Activated T-helper 2 cell treated with anti-CD3 and anti-CD28 coated beads, Interferon-gamma antibody, Interleukin-2, Interleukin-4, amounts not matched to agents 10 μg/mL and 5 μg/mL and 100 μg/mL, durations not matched to agents 14 hours and 24 hours and 36 hours (primary cell): ENCODE measurements at regions not wholly inside any gene's neighbourhood (a gene's known extent, or its start where the extent isn't known, plus 50 kb on each side); places are given as distances from the start of the nearest gene placed in this dataset.

Source experiments
- DNase-seq: peaks from one replicate; pipeline ENCODE4 v3.0.0; 2021; ENCODE audit warnings: low spot score
- H3K27ac Mint-ChIP-seq: one replicate; pipeline ENCODE4 v1.8.0; 2021; ENCODE audit warnings: mixed read lengths
- H3K27me3 Mint-ChIP-seq: one replicate; pipeline ENCODE4 v1.8.0; 2021; ENCODE audit warnings: low read depth, mixed read lengths
- H3K36me3 Mint-ChIP-seq: one replicate; pipeline ENCODE4 v1.8.0; 2021; ENCODE audit warnings: low read depth, mixed read lengths
- H3K4me1 Mint-ChIP-seq: one replicate; pipeline ENCODE4 v1.8.0; 2021; ENCODE audit warnings: low read depth, mixed read lengths
- H3K4me3 Mint-ChIP-seq: one replicate; pipeline ENCODE4 v1.8.0; 2021; ENCODE audit warnings: low read depth, mild to moderate bottlenecking, moderate library complexity, mixed read lengths
- H3K9me3 Mint-ChIP-seq: one replicate; pipeline ENCODE4 v1.8.0; 2021; ENCODE audit warnings: mixed read lengths
- intact Hi-C: fragments of 100-400 bp; cut with micrococcal nuclease; formaldehyde crosslinking; loops from one replicate; pipeline ENCODE4 v1.15.1; 2023

DNA sequence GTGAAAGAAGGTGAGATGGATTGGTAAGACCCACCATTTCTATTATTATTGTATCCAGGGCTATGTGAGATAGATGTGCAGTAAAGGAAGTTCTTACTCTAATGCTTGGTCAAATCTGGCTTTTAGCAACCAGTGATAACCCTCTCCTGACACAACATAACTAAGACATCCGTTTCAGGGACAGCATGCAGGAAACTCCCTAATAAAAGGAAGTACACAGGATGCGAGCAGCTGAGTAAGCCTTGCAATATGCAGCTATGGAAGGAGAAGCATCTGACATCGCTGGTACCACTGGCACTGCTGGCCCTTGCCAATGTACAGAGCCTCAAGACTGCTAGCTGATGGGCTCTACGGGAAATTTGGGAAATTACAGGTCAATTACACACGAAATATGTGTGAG, 662.3 kb downstream of the NR2F2 start:
- no peak overlapping the region for H3K27ac Mint-ChIP-seq
- DNase-seq, result no peak

DNA sequence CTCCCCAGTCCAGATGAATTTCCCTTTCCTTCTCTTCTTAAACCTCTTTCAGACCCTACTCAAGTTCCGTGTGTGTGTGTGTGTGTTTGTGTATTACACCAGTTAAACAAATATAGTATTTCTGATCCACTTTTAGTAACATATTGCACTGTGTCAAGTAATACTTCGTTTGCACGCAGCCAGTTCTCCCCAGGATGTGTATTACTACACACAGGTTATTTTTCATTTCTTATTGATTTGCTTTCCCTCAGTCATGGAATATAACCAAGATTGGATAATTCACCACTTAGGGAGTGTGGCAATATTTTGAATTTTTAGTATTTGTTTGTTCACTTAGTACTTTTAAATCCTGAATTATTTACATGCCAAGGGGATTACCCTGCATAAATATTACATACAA, 667.0 kb downstream of the NR2F2 start:
- H3K4me3 Mint-ChIP-seq, result no peak overlapping the region
- intact Hi-C loops, result no loop called here
- no peak for DNase-seq
- no peaks in the 10 kb centered on the region for H3K36me3 Mint-ChIP-seq
- H3K27ac Mint-ChIP-seq, result no peak overlapping the region
- no peaks in the 10 kb centered on the region for H3K27me3 Mint-ChIP-seq
- H3K9me3 Mint-ChIP-seq, result peaks cover 15% of the 10 kb centered on the region
- no peaks in the 10 kb centered on the region for H3K4me1 Mint-ChIP-seq

More for the DNA sequence above, 662.3 kb downstream of the NR2F2 start:
- H3K36me3 Mint-ChIP-seq, result no peaks in the 10 kb centered on the region
- peaks cover 30% of the 10 kb centered on the region for H3K9me3 Mint-ChIP-seq
- H3K4me1 Mint-ChIP-seq, result no peaks in the 10 kb centered on the region
- H3K27me3 Mint-ChIP-seq, result no peaks in the 10 kb centered on the region
- no peak overlapping the region for H3K4me3 Mint-ChIP-seq
- intact Hi-C loops, result no loop called here

DNA sequence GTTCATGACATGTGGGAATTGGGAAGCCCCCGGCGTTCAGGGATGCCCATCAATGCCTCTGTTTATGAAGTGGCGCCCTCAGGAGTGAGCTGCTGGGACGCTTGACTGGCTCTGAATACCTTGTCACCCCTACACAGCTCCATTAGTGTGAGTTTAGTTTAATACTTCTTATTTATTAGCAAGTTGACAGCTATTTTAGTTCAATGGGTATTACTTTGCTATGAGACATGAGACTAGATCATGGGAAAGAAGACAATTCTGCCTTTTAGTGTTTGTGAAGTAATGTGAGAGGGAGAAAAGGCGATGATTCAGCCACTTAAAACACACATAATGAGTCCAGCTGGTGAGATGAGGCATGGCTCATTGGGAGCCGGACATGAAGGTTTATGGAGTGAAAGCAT, 678.5 kb downstream of the NR2F2 start:
- no peaks in the 10 kb centered on the region for H3K36me3 Mint-ChIP-seq
- no peak overlapping the region for H3K27ac Mint-ChIP-seq
- no peak for DNase-seq
- intact Hi-C loops, result no loop called here
- H3K4me3 Mint-ChIP-seq, result no peak overlapping the region
- H3K9me3 Mint-ChIP-seq, result peaks cover 7% of the 10 kb centered on the region
- H3K4me1 Mint-ChIP-seq, result no peaks in the 10 kb centered on the region
- no peaks in the 10 kb centered on the region for H3K27me3 Mint-ChIP-seq

DNA sequence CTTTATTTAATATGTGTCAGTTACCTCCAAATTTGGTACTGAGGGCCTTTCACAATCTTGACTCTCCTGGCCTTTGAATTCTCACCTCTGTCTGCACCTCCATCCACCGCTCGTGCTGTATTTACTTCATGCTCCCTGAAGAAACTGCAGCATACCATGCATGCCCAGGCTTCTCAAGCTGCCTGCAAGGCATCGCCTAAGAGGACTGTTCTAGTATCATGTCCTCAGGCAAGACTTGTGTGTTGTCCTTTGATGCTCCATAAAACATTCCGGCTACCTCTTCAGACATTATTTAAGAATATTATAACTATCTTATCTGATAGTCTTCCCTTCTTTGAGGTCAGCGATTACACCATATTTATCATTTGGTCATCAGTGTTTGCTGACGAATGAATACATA, 682.5 kb downstream of the NR2F2 start:
- peaks cover 14% of the 10 kb centered on the region for H3K9me3 Mint-ChIP-seq

DNA sequence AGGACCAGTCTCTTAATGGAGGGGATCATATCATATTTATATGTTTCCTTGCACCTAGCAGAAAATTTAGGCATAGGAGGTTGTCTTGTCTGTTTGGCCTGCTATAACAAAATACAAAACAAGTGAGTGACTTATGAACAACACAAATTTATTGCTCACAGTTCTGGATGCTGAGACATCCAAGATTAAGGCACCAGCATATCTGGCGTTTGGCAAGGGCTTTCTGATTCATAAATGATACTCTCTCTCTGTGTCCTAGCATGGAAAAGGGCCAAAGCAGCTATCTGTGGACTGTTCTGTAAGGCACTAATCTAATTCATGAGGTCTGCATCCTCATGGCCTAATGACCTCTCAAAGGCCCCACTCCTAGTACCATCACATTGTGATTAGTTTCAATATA, 683.0 kb downstream of the NR2F2 start:
- Mint-ChIP-seq H3K27ac (no peak overlapping the region), H3K36me3 (no peaks in the 10 kb centered on the region), H3K9me3 (peaks cover 14% of the 10 kb centered on the region), H3K4me1 (no peaks in the 10 kb centered on the region), H3K27me3 (no peaks in the 10 kb centered on the region), H3K4me3 (no peak overlapping the region)
- no peak for DNase-seq
- intact Hi-C loops, result no loop called here

More for the DNA sequence above, 682.5 kb downstream of the NR2F2 start:
- DNase-seq, result no peak
- H3K4me1 Mint-ChIP-seq, result no peaks in the 10 kb centered on the region
- H3K36me3 Mint-ChIP-seq, result no peaks in the 10 kb centered on the region
- intact Hi-C loops, result no loop called here
- no peak overlapping the region for H3K27ac Mint-ChIP-seq
- no peak overlapping the region for H3K4me3 Mint-ChIP-seq
- no peaks in the 10 kb centered on the region for H3K27me3 Mint-ChIP-seq

DNA sequence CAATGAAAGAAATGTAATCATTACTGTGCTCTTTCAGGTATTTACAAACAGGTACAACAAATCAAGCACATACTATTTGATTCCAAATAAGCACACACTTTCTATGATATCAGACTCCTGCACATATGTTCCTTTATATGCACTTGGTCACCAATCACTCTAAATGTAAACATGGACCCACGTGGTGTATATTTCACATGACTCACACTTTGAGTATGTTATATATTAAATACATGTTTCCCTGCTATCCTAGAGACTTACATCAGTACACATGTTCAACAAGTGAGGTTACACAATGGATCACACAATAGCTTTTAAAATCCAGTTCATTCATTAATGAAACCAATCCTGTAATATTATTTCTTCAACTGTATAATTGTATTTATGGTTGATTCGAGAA, 683.5 kb downstream of the NR2F2 start:
- Mint-ChIP-seq H3K27ac (no peak overlapping the region), H3K36me3 (no peaks in the 10 kb centered on the region), H3K27me3 (no peaks in the 10 kb centered on the region), H3K4me1 (no peaks in the 10 kb centered on the region), H3K9me3 (peaks cover 14% of the 10 kb centered on the region), H3K4me3 (no peak overlapping the region)
- no peak for DNase-seq
- intact Hi-C loops, result no loop called here

DNA sequence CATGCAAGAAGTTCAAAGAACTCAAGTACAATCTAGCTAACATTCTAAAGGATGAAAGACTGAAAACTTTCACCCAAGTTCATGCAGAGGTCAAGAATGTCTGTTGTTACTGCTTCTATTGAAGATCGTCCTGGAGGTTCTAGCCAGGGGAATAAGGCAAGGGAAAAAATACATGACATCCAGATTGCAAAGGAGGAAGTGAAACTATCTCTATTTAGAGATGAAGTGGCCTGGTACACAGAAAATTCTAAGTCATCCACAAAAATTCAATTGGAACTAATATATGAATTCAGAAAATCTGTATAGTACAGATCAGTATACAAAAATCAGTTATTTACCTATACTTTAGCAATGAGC, 693.0 kb downstream of the NR2F2 start:
- no peaks in the 10 kb centered on the region for H3K4me1 Mint-ChIP-seq
- DNase-seq, result no peak
- intact Hi-C loops, result no loop called here
- no peak overlapping the region for H3K4me3 Mint-ChIP-seq
- peaks cover 24% of the 10 kb centered on the region for H3K9me3 Mint-ChIP-seq
- H3K36me3 Mint-ChIP-seq, result no peaks in the 10 kb centered on the region
- no peak overlapping the region for H3K27ac Mint-ChIP-seq
- H3K27me3 Mint-ChIP-seq, result no peaks in the 10 kb centered on the region

DNA sequence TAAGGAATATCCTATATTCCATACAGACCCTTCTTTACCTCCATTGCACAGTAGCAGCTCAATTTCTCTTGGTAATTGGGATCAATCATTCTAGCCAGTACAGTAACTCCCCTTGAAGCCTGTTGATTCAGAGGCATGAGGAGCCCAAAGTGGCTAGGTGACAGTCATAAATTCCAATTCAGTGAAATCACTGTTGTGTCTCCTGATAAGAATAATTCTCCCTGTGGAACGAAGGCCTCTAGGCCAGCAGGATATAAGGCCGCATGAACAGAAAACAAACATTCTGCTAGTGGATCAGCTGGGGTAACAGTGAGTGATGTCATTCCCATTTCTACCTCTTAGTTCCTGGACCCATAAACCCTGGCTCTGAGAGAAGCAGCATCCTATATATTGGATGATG, 696.3 kb downstream of the NR2F2 start:
- DNase-seq, result no peak
- Mint-ChIP-seq H3K27ac (no peak overlapping the region), H3K9me3 (peaks cover 33% of the 10 kb centered on the region), H3K36me3 (no peaks in the 10 kb centered on the region), H3K4me1 (no peaks in the 10 kb centered on the region), H3K27me3 (no peaks in the 10 kb centered on the region), H3K4me3 (no peak overlapping the region)
- intact Hi-C loops, result no loop called here

DNA sequence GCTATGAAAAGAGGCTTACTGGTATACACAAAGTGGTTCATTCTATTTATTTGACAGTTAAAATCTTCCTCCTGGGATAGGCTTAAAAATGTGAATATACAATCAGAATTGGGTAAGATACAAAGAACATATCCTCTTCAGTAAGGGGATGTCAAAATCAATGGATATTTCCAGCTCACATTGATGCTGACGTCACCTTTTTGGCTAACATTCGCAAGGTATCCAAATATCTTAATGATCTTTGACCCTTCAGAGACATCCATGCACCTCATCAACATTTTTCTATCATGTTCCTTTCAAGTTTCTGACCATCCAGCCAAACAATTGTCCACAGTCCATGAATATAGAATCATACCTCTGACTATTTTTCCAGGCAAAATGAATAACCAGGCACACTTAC, 697.3 kb downstream of the NR2F2 start:
- H3K4me3 Mint-ChIP-seq, result no peak overlapping the region
- intact Hi-C loops, result no loop called here
- no peaks in the 10 kb centered on the region for H3K27me3 Mint-ChIP-seq
- H3K36me3 Mint-ChIP-seq, result no peaks in the 10 kb centered on the region
- H3K4me1 Mint-ChIP-seq, result no peaks in the 10 kb centered on the region
- DNase-seq, result no peak
- no peak overlapping the region for H3K27ac Mint-ChIP-seq
- H3K9me3 Mint-ChIP-seq, result peaks cover 34% of the 10 kb centered on the region

DNA sequence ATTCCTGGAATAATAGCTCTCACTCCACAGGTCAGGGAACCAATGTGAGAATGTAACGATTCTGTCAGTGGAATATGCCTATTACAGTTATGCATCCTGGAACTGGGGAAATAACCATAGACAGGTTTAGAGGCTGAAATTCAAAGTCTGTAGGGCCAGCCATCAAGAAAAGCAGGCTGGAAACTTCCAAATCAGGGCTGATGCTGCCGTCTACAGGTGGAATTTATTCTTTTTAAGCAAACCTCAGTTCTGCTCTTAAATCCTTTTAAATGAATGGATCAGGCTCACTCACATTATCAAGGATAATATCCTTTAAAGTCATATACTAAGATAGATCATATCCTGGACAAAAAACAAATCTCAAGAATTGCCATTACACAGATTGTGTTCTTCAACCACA, 699.8 kb downstream of the NR2F2 start:
- no peaks in the 10 kb centered on the region for H3K4me1 Mint-ChIP-seq
- intact Hi-C loops, result no loop called here
- no peak for DNase-seq
- no peak overlapping the region for H3K4me3 Mint-ChIP-seq
- H3K9me3 Mint-ChIP-seq, result peaks cover 27% of the 10 kb centered on the region
- H3K27ac Mint-ChIP-seq, result no peak overlapping the region
- no peaks in the 10 kb centered on the region for H3K27me3 Mint-ChIP-seq
- H3K36me3 Mint-ChIP-seq, result no peaks in the 10 kb centered on the region

DNA sequence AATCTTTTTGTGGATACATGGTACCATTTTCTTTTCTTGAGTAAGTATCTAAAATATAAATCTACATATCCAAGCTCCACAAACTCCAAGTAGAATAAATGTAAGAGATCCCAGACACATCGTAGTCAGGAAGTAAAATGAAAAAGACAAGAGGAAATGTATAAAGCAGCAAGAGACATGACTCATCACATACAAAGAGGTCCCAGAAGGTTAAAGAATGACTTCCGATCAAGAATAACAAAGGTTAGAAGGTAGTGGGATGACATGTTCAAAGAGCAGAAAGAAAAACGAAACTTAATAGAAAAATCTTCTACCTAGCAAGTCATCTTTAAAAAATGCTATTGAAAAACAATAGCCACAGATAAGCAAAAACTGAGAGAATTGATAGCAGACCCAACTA, 705.8 kb downstream of the NR2F2 start:
- H3K9me3 Mint-ChIP-seq, result peaks cover 21% of the 10 kb centered on the region
- no peaks in the 10 kb centered on the region for H3K36me3 Mint-ChIP-seq
- H3K27me3 Mint-ChIP-seq, result no peaks in the 10 kb centered on the region
- no peak overlapping the region for H3K4me3 Mint-ChIP-seq
- H3K27ac Mint-ChIP-seq, result no peak overlapping the region
- no peaks in the 10 kb centered on the region for H3K4me1 Mint-ChIP-seq
- intact Hi-C loops, result no loop called here
- DNase-seq, result no peak

DNA sequence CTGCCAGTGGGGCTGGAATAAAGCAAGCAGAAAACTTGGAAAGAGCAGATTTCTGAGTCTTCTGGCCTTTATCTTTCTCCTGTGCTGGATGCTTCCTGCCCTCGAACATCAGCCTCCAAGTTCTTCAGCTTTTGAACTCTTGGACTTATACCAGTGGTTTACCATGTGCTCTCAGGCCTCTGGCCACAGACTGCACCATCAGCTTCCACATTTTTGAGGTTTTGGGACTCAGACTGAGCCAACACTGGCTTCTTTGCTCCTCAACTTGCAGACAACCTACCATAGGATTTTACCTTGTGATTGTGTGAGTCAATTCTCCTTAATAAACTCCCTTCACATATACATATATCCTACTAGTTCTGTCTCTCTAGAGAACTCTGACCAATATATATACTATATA, 706.6 kb downstream of the NR2F2 start:
- intact Hi-C loops, result no loop called here

DNA sequence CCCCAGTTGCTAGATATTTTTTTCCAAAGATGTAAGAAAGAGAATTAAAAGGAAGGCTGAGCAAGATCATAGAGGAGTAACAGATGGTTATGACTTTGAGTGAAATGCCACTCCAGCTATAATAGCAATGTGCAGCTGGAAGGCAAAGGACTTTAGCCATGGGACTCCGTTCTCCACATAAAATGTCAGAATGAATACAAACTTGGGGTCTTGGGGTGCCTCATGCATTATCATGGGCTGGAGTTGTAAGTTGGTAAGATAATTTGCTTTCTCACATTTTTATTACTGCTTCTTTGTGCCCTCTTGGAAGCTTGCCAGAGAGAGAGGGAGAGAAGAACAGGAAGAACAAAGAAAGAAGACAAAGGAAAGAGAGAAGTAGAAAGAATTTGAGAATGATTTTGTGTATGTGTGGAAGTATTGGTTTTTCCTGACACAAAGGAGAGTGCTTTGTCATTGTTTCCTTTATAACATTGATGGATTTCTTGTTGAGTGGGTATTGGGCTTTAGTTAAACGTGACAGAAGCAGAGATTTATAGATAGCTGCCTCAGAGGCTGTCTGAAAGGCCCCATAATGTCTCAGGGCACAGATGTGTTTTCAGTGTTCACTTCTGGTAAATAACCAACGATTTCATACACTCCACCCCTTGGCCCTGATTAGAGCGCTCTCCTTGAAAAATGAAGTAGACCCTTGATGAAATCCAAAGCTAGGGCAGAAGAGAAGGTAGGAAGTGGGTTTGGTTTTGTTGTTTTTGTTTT, 715.3 kb downstream of the NR2F2 start:
- H3K9me3 Mint-ChIP-seq, result peaks cover 13% of the 10 kb centered on the region

More for the DNA sequence above, 706.6 kb downstream of the NR2F2 start:
- DNase-seq, result no peak
- no peak overlapping the region for H3K27ac Mint-ChIP-seq
- H3K27me3 Mint-ChIP-seq, result no peaks in the 10 kb centered on the region
- H3K4me3 Mint-ChIP-seq, result no peak overlapping the region
- peaks cover 15% of the 10 kb centered on the region for H3K9me3 Mint-ChIP-seq
- no peaks in the 10 kb centered on the region for H3K4me1 Mint-ChIP-seq
- H3K36me3 Mint-ChIP-seq, result no peaks in the 10 kb centered on the region

DNA sequence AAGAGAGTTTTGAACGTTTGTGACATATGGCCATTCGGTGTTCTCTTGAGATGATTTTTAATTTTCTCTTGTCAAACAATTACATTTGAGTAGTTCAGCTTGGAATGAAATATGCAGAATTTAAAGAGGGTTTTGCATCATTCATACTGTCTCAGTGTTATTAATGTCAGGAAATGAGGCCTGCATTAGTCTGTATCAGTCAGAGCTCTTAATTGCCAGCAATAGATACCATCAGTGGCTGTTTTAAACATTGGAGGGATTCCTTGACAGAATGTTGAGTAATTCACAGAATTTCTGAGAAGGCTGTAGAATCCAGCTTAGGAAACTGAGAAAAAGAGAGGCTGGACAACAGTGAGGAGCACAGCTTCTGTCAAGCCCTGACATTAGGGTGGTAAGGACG, 722.0 kb downstream of the NR2F2 start:
- Mint-ChIP-seq H3K4me3 (no peak overlapping the region), H3K27ac (no peak overlapping the region), H3K27me3 (no peaks in the 10 kb centered on the region), H3K9me3 (peaks cover 16% of the 10 kb centered on the region), H3K4me1 (no peaks in the 10 kb centered on the region), H3K36me3 (no peaks in the 10 kb centered on the region)
- intact Hi-C loops, result no loop called here
- no peak for DNase-seq

More for the DNA sequence above, 715.3 kb downstream of the NR2F2 start:
- no peak for DNase-seq
- no peaks in the 10 kb centered on the region for H3K4me1 Mint-ChIP-seq
- H3K4me3 Mint-ChIP-seq, result no peak overlapping the region
- no peaks in the 10 kb centered on the region for H3K27me3 Mint-ChIP-seq
- H3K36me3 Mint-ChIP-seq, result no peaks in the 10 kb centered on the region
- intact Hi-C loops, result no loop called here
- no peak overlapping the region for H3K27ac Mint-ChIP-seq
